HL-60 (cell line): ENCODE measurements at regions not wholly inside any gene's neighbourhood (a gene's known extent, or its start where the extent isn't known, plus 50 kb on each side); places are given as distances from the start of the nearest gene placed in this dataset.

Experiments
- CTCF ChIP-seq: IDR thresholded peaks from one replicate; pipeline ENCODE4 v1.5.1; 2011; ENCODE audit warnings: low read length, control low read depth, inconsistent platforms; ENCODE audit not compliant: insufficient read depth
- GABPA ChIP-seq: IDR thresholded peaks from 2 replicates; pipeline ENCODE4 v1.6.1; 2012; ENCODE audit warnings: low read depth
- POLR2AphosphoS5 ChIP-seq: IDR thresholded peaks from 2 replicates; pipeline ENCODE4 v1.6.1; 2012; ENCODE audit warnings: low read depth
- REST ChIP-seq: IDR thresholded peaks from 2 replicates; pipeline ENCODE4 v1.6.1; 2012; ENCODE audit warnings: low read depth; ENCODE audit not compliant: insufficient replicate concordance
- SPI1 ChIP-seq: IDR thresholded peaks from 2 replicates; pipeline ENCODE4 v1.6.1; 2012; ENCODE audit warnings: low read depth, mild to moderate bottlenecking, borderline replicate concordance

DNA sequence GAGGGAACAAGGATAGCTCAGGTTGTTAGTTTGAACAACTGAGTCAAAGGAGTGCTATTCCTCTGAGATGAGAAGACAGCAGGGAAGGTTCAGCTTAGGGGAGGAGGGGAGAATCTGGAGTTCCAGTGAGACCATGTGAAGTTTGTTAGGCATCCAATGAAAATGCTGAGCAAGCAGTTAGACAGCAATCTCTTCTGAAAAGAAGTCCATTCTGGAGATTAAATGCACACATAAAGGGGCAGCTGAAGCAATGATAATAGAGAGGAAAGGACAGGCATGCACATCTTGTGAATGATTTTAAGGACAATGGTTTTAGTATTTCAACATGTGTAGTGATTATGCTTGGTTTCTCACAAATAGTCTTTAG is 89.7 kb upstream of the GHITM start:
- TF ChIP-seq CTCF, result no peak
- no peak for TF ChIP-seq POLR2AphosphoS5
- no peak for TF ChIP-seq REST
- TF ChIP-seq GABPA, result no peak
- no peak for TF ChIP-seq SPI1
